GM12892 (cell line): ENCODE measurements at regions not wholly inside any gene's neighbourhood (a gene's known extent, or its start where the extent isn't known, plus 50 kb on each side); places are given as distances from the start of the nearest gene placed in this dataset.

ENCODE experiments used
- POLR2A ChIP-seq: IDR thresholded peaks from 2 replicates; pipeline ENCODE4 v1.6.1; 2011; ENCODE audit warnings: low read depth, low read length, control low read depth
- POLR2AphosphoS5 ChIP-seq: IDR thresholded peaks from 2 replicates; pipeline ENCODE4 v1.6.1; 2011; ENCODE audit warnings: low read depth, low read length, control low read depth

DNA sequence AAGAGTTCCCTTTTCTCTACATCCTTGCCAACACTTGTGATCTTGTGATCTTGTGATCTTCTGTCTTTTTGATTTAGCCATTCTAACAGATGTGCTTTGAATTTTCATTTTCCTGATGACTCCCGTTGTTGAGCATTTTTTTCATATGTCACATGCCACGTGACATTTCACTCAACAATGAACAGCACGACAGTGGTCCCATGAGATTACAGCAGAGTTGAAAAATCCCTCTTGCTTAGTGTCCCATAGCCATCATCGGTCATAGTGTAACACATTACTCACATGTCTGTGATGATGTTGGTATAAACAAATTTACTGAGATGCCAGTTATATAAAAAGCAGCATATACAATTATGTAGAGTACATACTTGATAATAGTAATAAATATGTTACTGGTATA lies 256.1 kb upstream of the OBI1 start:
- TF ChIP-seq POLR2A (no peak), POLR2AphosphoS5 (no peak)
